KG1 (cell line): ENCODE measurements at regions not wholly inside any gene's neighbourhood (a gene's known extent, or its start where the extent isn't known, plus 50 kb on each side); places are given as distances from the start of the nearest gene placed in this dataset.
"Not testable (repeated sequence)": the region's sequence is repeated elsewhere in the genome, so short reads cannot be mapped to it uniquely, and the experiment has no call there.

Experiments
- DNase-seq: peaks from one replicate; lab custom pipeline; 2025; lab: John Stamatoyannopoulos, UW

DNA sequence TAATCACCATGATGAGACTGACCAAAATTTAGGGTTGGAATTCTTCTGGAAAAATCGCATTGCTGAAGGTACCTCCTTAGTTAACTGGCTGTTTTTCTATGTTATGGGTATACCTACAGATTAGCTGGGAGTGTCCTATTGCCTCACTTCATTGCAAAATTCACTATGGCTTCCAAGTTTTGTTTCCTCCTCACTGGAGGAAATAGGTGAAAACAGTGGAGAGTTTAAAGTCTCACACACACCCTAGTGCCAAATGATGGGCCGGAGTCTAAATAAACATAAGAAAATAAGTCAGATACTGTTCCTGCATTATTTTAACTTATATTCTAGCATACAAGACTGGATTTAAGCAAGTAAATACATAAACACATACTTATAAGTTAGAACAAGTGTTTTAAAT is 98.2 kb downstream of the AHR start:
- no peak for DNase-seq

DNA sequence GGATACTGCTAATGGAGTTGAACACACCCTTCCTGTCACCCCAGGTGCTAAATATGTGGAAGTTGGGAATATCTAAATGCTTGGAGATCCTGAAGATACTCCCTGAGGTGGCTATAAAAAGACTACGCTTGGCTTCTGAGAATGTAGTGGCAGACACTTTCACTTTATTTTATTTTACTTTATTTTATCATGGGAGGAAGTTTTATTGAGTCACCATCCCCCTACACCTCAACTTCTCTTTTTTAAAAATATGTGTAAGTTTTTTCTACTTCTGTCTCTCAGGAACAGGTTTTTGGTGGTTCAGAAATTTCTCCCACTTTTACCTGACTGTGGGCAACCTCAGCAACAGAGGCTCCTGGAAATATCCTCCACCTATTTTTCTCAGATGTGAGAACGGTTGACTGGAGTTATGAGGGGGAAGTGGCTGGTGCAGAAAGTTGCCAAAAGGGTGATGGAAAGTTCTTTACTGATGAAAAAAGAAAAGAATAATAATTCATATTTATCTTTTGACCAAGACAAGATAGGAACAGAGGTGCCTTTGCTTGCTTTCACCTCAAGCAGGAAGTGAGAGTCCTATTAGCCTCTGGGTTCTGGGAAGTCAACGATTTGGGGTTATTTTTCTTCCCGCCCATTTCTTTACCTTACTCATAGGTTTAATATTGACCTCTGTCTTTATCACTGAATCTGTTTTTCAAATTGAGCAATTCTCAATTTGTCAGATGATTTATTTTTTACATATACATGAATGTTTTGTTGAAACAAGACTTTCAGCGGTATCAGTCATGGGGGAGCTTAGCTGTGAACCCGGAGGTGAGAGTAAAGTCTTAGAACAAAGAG is 103.6 kb downstream of the AHR start:
- DNase-seq = peak; percentile 35

DNA sequence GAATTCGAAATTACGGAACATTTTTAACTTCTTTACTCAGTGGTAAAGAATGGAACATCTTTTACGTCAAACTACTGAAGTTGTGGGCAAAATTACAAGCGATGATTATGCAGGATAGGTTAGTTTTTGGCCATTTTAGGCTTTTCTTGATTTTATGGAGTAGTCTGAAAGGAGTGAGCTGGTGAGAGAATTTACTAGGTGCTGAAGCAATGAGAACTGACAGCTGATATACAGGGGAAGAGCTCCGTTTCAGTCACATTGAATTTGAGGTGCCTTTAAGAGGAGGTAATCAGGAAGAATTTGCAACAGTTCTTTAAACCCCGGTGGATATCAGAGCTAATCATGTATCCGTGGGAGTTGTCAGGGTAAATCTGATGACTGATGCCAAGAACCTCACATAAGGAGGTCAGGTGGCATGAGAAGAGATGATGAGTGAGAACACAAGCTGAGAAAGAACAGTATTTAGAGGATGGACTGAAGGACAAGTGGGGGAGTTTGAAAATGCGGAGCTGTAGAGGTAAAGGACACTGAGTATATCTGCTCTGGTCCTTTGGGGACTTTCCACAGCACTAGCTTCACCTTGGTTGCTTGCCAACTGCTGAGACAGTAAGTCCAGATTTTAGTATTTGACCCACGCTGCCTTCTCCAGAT is 104.3 kb downstream of the AHR start:
- DNase-seq = no peak

- no peak for DNase-seq
Measured at GRCh38 chr7:17404006-17404405, 105.6 kb downstream of the AHR start.

DNA sequence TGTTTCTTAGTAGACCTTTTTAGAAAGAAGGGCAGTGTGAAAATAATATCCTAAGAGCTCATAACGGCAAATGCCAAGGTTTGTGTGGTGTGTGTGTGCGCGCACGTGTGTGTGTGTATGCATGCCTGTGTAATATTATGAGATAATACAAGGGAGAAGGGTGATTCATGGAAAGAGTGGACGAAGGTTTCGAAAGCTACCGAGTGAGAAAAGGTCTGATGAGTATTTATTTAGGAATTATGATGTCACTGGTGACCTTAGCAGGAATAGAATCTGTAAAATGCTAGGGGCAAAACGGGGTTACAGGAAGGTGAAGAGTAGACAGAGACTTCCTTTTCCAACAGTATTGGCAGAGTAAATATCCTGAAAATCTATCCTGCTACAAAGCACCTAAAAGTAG is 107.3 kb downstream of the AHR start:
- DNase-seq = no peak

GRCh38 chr7:17406738-17407137 is 108.3 kb downstream of the AHR start:
- no peak for DNase-seq

DNA sequence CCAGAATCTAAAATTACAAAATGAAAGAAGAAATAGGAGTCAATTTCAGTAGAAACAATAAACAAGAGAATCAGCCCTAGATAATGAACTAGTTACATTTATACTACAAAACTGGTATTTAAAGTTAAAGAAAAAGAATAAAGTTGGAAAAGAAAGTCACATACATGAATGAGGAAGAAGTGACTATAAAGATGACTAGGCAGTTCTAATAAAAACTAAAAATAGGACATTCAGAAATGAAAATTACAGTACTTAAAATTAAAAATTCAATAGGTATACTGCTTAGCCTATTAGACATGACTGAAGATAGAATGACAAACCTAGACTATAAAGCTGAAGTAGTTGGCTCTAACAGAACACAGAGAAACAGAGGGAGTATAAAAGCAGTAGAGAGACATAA is 108.8 kb downstream of the AHR start:
- DNase-seq = no peak

DNA sequence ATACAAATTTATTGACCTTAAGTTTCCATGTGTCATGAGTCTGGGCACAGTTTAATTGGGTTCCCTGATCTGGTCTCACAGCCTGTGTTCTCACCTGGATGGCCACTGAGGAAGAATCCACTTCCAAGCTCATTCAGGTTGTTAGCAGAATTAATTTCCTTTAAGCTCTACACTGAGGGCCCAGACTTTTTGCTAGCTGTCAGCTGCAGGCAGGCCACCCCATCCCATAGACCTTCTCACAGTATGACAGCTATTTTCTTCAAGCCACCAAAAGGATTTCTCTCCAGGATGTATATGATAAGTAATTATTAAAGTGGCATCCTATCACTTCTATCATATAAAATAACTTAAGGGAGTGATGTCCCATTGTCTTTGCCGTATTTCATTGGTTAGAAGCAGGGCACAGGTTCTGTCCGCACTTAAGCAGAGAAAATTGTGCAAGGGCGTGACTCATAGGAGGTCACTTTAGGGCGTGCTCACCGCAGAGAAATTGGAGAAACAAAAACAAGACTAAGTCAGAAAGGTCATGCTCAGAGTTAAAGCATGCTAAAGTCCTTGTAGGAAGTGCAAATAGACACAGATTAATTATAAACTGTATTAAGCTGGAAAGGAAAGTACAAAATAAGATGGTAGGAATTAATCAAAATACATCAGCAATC is 109.9 kb downstream of the AHR start:
- no peak for DNase-seq

DNA sequence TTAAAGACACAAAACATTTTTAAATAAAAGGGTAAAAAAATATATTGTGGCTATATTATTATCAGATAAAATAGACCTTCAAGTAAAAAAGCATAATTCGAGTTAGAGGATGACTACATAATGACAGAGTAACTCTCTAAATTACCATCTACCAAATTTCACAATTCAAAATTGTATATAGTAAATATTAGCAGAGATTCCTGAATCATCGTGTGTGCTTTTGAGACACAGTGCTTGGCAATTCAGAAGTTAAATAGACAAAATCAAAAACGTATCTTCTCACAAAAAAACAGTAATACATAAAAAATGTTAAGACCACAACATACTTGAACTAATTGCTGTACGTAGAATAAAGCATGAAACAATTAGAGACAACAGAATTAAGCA is 110.4 kb downstream of the AHR start:
- no peak for DNase-seq

DNA sequence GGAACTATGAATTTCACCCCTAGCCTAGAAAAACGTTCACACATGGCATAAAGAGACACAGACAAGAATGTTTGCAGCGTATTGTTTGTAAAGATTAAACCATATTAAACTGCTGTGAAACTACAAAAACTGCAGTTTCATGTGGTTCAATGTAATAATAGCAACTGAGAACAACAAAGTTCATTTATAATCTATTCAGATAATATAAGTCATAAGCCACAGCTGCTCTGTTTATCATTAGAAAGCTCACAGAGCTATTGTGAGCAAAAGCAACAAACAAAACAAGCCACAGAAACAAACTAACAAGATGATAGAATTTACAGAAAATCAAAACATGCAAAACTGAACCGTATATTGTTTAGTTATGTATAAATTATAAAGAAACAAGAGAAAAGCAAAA is 113.5 kb downstream of the AHR start:
- no peak for DNase-seq

GRCh38 chr7:17412883-17413282 is 114.4 kb downstream of the AHR start:
- no peak for DNase-seq

GRCh38 chr7:17415955-17416354 is 117.5 kb downstream of the AHR start:
- DNase-seq = no peak

GRCh38 chr7:17420308-17421015 is 122.0 kb downstream of the AHR start:
- DNase-seq = not testable (repeated sequence)

DNA sequence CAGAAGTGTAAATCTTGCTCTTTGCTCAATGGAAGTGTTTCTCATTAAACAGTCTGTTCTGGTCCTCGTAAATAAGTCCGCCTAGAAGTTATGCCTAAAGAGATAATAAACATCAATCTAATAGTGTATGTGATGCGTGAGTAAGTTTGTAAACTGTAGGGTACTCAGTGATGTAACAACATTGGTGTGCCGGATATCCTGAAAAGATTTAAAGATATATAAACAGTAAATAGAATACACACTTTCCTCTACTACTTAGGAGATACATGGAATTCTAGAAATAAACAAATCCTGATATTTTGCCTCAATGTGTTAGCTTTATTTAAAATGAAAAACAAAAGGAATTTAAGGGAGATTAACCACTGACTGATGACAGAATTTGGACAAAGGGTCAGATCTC is 123.5 kb downstream of the AHR start:
- no peak for DNase-seq

DNA sequence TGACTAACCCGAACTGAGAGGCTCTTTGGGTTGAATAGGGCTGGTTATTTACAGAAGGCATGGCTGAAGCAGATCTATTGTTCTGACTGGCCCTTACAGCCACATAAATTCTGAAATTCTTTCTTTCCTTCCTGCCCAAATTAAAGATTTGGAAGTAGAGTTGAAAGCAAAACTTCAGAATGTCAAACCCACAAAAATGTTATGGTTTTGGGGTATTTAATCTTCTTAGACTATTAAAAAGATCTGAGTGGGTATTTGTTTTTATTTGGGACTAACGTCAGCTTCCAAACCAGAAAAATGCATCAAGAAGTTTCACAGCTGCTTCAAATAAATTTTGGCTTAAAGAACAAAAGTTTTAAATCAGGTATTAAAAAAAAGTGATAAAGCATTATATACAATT is 124.5 kb downstream of the AHR start:
- DNase-seq = no peak

DNA sequence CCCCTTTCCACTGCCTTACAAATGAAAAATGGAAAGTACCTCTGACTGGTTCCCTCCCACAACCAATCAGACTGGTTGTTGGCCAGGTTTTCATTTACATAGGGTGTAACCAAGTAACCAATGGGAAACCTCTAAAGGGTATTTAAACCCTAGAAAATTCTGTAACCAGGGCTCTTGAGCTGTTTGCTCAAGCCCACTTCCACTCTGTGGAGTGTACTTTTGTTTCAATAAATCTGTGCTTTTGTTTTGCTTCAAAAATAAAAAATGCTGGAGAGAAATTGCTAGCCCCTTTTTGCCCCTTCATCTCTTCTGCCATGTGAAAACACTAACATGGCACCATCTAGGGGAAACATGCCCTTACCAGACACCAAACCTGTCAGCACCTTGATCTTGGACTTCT is 129.5 kb downstream of the AHR start:
- DNase-seq = no peak

DNA sequence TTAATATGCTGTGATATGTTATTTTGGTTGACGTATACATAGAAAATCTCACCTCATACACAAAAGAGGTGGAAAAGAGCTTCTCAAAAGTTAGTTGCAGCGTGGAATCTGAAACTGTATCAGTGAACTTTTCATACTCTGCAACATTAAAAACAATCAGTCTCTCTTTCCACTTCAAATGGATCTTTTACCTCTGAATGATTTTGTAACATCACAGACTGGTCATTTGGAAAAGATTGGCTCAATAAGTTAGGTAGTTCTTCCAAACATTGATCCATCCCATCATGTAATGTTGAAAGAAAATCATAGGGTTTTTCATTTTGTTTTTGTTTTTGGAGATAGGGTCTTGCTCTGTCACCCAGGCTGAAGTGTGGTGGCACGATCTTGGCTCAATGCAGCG is 131.1 kb downstream of the AHR start:
- DNase-seq = no peak

DNA sequence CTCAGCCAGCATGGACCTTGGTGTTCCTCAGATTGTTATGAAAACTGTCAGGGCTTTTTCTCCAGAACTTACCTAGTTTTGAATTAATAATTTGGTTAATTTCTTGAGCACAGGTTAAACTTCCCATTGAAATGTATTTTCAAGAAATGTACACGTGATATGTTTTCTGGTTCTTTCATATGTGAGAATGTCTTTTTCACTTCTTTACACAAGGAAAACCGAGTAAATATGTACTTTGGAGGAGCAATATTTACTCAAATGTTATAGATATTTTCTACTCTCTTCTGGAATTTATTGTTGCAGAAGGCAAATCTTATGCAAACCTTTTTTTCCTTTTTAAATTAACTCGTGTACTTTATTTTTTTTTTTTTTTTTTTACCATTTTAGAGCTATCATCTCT is 134.3 kb downstream of the AHR start:
- DNase-seq = no peak

GRCh38 chr7:17434191-17434590 is 135.7 kb downstream of the AHR start:
- DNase-seq = no peak

GRCh38 chr7:17434841-17435692 is 136.6 kb downstream of the AHR start:
- DNase-seq = no peak

GRCh38 chr7:17436126-17436525 is 137.7 kb downstream of the AHR start:
- no peak for DNase-seq

GRCh38 chr7:17437586-17437985 is 139.1 kb downstream of the AHR start:
- no peak for DNase-seq
